Liver (tissue), 2 donors: ENCODE measurements at regions not wholly inside any gene's neighbourhood (a gene's known extent, or its start where the extent isn't known, plus 50 kb on each side); places are given as distances from the start of the nearest gene placed in this dataset.

ENCODE experiments used
- TAF1 ChIP-seq: conservative IDR thresholded peaks from 2 replicates; pipeline ENCODE4 v1.6.1; 2016; ENCODE audit warnings: antibody characterized with exemption, mild to moderate bottlenecking
- YY1 ChIP-seq: IDR thresholded peaks from 2 replicates; pipeline ENCODE4 v1.6.1; 2016; ENCODE audit warnings: antibody characterized with exemption, mild to moderate bottlenecking
- donor health status: healthy.

GRCh38 chr9:19675492-19675891 lies 113.3 kb downstream of the SLC24A2 start:
- TF ChIP-seq YY1, result no peak
- TF ChIP-seq TAF1, result no peak
